ENCODE measurements at regions not wholly inside any gene's neighbourhood (a gene's known extent, or its start where the extent isn't known, plus 50 kb on each side); places are given as distances from the start of the nearest gene placed in this dataset.

- no peak for DNase-seq (ENCODE audit: low read depth in 2 of 2)
Measured at GRCh38 chr1:106954661-106955229, 101.7 kb upstream of the PRMT6 start.

- no peak for DNase-seq (ENCODE audit: low read depth in 2 of 2)
Measured at GRCh38 chr1:106956721-106957120, 99.8 kb upstream of the PRMT6 start.

GRCh38 chr1:106957795-106958194 lies 98.7 kb upstream of the PRMT6 start:
- DNase-seq (ENCODE audit: low read depth in 2 of 2): no peak

- DNase-seq (ENCODE audit: low read depth in 2 of 2): no peak
Measured at GRCh38 chr1:106960412-106960811, 96.1 kb upstream of the PRMT6 start.

- no peak for DNase-seq (ENCODE audit: low read depth in 2 of 2)
Measured at GRCh38 chr1:106961646-106962045, 94.8 kb upstream of the PRMT6 start.

GRCh38 chr1:106962591-106962990 lies 93.9 kb upstream of the PRMT6 start:
- DNase-seq (ENCODE audit: low read depth in 2 of 2): no peak

- DNase-seq (ENCODE audit: low read depth in 2 of 2): no peak
Measured at GRCh38 chr1:106964495-106964894, 92.0 kb upstream of the PRMT6 start.

GRCh38 chr1:106968644-106969043 lies 87.8 kb upstream of the PRMT6 start:
- DNase-seq (ENCODE audit: low read depth in 2 of 2): no peak

- DNase-seq (ENCODE audit: low read depth in 2 of 2): no peak
Measured at GRCh38 chr1:106969731-106970130, 86.7 kb upstream of the PRMT6 start.

- DNase-seq (ENCODE audit: low read depth in 2 of 2): no peak
Measured at GRCh38 chr1:106972074-106972473, 84.4 kb upstream of the PRMT6 start.

GRCh38 chr1:106975944-106976343 lies 80.5 kb upstream of the PRMT6 start:
- no peak for DNase-seq (ENCODE audit: low read depth in 2 of 2)

GRCh38 chr1:106978477-106979322 lies 77.8 kb upstream of the PRMT6 start:
- no peak for DNase-seq (ENCODE audit: low read depth in 2 of 2)

- DNase-seq (ENCODE audit: low read depth in 2 of 2): no peak
Measured at GRCh38 chr1:106979371-106979770, 77.1 kb upstream of the PRMT6 start.

- DNase-seq (ENCODE audit: low read depth in 2 of 2): no peak
Measured at GRCh38 chr1:106980121-106980520, 76.4 kb upstream of the PRMT6 start.

- no peak for DNase-seq (ENCODE audit: low read depth in 2 of 2)
Measured at GRCh38 chr1:106984801-106985200, 71.7 kb upstream of the PRMT6 start.

GRCh38 chr1:106986603-106987002 lies 69.9 kb upstream of the PRMT6 start:
- DNase-seq (ENCODE audit: low read depth in 2 of 2): no peak

GRCh38 chr1:106995970-106996369 lies 60.5 kb upstream of the PRMT6 start:
- DNase-seq (ENCODE audit: low read depth in 2 of 2): no peak

- DNase-seq (ENCODE audit: low read depth in 2 of 2): no peak
Measured at GRCh38 chr1:106998431-106999002, 58.0 kb upstream of the PRMT6 start.

- DNase-seq (ENCODE audit: low read depth in 2 of 2): no peak
Measured at GRCh38 chr1:107000902-107001301, 55.6 kb upstream of the PRMT6 start.

GRCh38 chr1:107003972-107004371 lies 52.5 kb upstream of the PRMT6 start:
- no peak for DNase-seq (ENCODE audit: low read depth in 2 of 2)

GRCh38 chr1:107004421-107004820 lies 52.1 kb upstream of the PRMT6 start:
- DNase-seq (ENCODE audit: low read depth in 2 of 2): no peak

Measured in stimulated activated CD4-positive, alpha-beta T cell treated with anti-CD3 and anti-CD28 coated beads, Interleukin-4, amount 100 ng/mL, for 48 hours (primary cell).